Activated CD4-positive, alpha-beta memory T cell treated with anti-CD3 and anti-CD28 coated beads for 36 hours (primary cell): ENCODE measurements at regions not wholly inside any gene's neighbourhood (a gene's known extent, or its start where the extent isn't known, plus 50 kb on each side); places are given as distances from the start of the nearest gene placed in this dataset.

Experiments used
- CTCF ChIA-PET: fragments of 350-600 bp; sonication (Branson Sonifier 250); formaldehyde crosslinking; loops from one replicate; lab custom pipeline; 2021; ENCODE audit warnings: antibody characterized with exemption, inconsistent platforms; lab: Charles Lee
- POLR2A ChIA-PET: fragments of 350-600 bp; sonication (Branson Sonifier 250); formaldehyde crosslinking; loops from one replicate; lab custom pipeline; 2021; ENCODE audit warnings: antibody characterized with exemption; lab: Charles Lee
- DNase-seq: peaks from one replicate; pipeline ENCODE4 v3.0.0-alpha.2; 2020
- H3K27ac Mint-ChIP-seq: one replicate; pipeline ENCODE4 v1.8.0; 2021; ENCODE audit warnings: mixed read lengths
- H3K27me3 Mint-ChIP-seq: one replicate; pipeline ENCODE4 v1.8.0; 2021; ENCODE audit warnings: mixed read lengths
- H3K36me3 Mint-ChIP-seq: one replicate; pipeline ENCODE4 v1.8.0; 2021; ENCODE audit warnings: mixed read lengths
- H3K4me1 Mint-ChIP-seq: one replicate; pipeline ENCODE4 v1.8.0; 2021; ENCODE audit warnings: low read depth, mixed read lengths
- H3K4me3 Mint-ChIP-seq: one replicate; pipeline ENCODE4 v1.8.0; 2021; ENCODE audit warnings: mild to moderate bottlenecking, mixed read lengths
- H3K9me3 Mint-ChIP-seq: one replicate; pipeline ENCODE4 v1.8.0; 2021; ENCODE audit warnings: mixed read lengths
- intact Hi-C: fragments of 100-400 bp; cut with micrococcal nuclease; formaldehyde crosslinking; loops from one replicate; pipeline ENCODE4 v1.15.1; 2023

- H3K27ac Mint-ChIP-seq, result no peak overlapping the region
- intact Hi-C loops, result no loop called here
- peaks cover 33% of the 10 kb centered on the region for H3K27me3 Mint-ChIP-seq
- H3K36me3 Mint-ChIP-seq, result no peaks in the 10 kb centered on the region
- POLR2A ChIA-PET, result no interaction called here
- no peak for DNase-seq
- CTCF ChIA-PET, result no interaction called here
- peaks cover 4% of the 10 kb centered on the region for H3K4me1 Mint-ChIP-seq
- H3K4me3 Mint-ChIP-seq, result no peak overlapping the region
- H3K9me3 Mint-ChIP-seq, result peaks cover 10% of the 10 kb centered on the region
Measured at GRCh38 chr2:240203031-240203787, 62.8 kb upstream of the OTOS start.

GRCh38 chr2:240203788-240204270 is 63.4 kb upstream of the OTOS start:
- no peak for DNase-seq
- peaks cover 4% of the 10 kb centered on the region for H3K4me1 Mint-ChIP-seq
- POLR2A ChIA-PET, result no interaction called here
- intact Hi-C loops, result loop anchor here (2.0 kb wide), 1 partner anchor 29 kb away; no protein-coding TSS in a partner anchor
- H3K27ac Mint-ChIP-seq, result no peak overlapping the region
- CTCF ChIA-PET, result no interaction called here
- no peak overlapping the region for H3K4me3 Mint-ChIP-seq
- peaks cover 33% of the 10 kb centered on the region for H3K27me3 Mint-ChIP-seq
- peaks cover 10% of the 10 kb centered on the region for H3K9me3 Mint-ChIP-seq
- no peaks in the 10 kb centered on the region for H3K36me3 Mint-ChIP-seq

DNA sequence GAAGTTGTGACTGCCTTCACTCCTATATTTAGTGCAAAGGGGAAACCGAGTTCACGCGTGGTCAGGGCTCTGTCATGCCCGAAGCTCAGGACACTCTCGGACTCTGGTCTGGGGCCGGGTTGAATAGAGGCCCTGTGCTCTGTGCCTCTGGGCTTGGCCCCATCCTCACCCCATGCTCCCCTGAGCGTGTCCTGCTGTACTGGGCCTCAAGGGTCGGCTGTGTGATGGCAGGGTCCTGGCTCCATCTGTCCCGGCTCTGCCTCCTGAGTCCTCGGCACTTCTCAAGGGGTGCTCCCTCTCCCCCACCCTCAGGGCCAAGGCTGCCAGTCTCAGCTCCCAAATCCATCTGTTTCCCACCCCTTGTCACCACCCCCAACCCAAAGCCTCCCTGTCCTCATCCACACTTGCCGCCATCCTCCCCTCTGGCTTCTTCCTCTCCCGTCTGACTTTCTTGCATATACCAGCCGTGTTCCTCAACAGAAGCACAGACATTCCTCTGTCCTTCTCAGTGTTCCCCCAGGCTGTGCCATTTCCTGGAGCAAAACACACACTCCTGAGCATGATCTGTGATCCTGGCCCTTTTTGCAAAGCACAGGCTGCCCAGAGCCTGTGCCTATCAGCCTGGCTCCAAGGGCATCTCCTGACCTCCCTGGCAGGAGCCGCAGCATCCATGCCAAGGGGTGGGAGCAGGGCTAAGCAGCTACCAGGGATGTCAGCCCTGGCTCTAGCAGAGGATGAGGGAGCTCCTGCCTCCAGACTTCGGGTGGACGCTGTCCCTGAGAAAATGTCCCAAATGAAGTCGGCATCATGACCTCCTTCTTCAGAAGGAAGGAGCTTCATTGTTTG is 64.2 kb upstream of the OTOS start:
- Mint-ChIP-seq H3K27ac (no peak overlapping the region), H3K27me3 (peaks cover 33% of the 10 kb centered on the region), H3K4me1 (peaks cover 4% of the 10 kb centered on the region), H3K4me3 (no peak overlapping the region), H3K36me3 (no peaks in the 10 kb centered on the region), H3K9me3 (peaks cover 10% of the 10 kb centered on the region)
- DNase-seq, result no peak
- CTCF ChIA-PET, result interaction anchor here (1.2 kb wide), 1 partner anchor 21 kb away, joined by 3 read pairs; no protein-coding TSS in a partner anchor
- intact Hi-C loops, result loop anchor here (2.0 kb wide), 1 partner anchor 28 kb away; no protein-coding TSS in a partner anchor
- POLR2A ChIA-PET, result no interaction called here

DNA sequence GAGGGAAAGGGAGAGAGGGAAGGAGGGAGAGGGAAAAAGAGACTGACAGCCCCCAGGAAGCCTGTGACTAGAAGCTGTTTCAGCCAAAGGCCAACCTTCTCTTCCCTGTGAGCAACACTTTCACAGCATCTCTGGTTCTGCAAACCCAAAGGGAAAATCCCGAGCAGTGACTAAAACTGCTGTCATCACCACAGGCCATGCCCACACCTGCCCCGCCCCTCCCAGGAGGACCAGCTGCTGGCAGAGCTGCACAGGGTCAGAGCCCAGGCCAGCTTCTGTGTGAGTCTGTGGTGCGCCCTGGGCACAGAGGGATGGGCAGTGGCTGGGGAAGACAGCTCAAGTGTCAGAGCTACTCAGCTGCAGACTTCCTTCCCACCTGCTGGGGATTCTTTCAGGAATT is 64.9 kb upstream of the OTOS start:
- peak; percentile 85 for DNase-seq
- H3K4me3 Mint-ChIP-seq, result no peak overlapping the region
- H3K4me1 Mint-ChIP-seq, result peaks cover 4% of the 10 kb centered on the region
- ChIA-PET POLR2A (no interaction called here), CTCF (interaction anchor here (1.1 to 1.3 kb wide), 4 partner anchors 13 to 231 kb away, joined by 3 read pairs; no protein-coding TSS in a partner anchor)
- peaks cover 30% of the 10 kb centered on the region for H3K27me3 Mint-ChIP-seq
- peaks cover 10% of the 10 kb centered on the region for H3K9me3 Mint-ChIP-seq
- H3K36me3 Mint-ChIP-seq, result no peaks in the 10 kb centered on the region
- H3K27ac Mint-ChIP-seq, result no peak overlapping the region
- intact Hi-C loops, result loop anchor here (2.0 kb wide), 1 partner anchor 27 kb away; no protein-coding TSS in a partner anchor

DNA sequence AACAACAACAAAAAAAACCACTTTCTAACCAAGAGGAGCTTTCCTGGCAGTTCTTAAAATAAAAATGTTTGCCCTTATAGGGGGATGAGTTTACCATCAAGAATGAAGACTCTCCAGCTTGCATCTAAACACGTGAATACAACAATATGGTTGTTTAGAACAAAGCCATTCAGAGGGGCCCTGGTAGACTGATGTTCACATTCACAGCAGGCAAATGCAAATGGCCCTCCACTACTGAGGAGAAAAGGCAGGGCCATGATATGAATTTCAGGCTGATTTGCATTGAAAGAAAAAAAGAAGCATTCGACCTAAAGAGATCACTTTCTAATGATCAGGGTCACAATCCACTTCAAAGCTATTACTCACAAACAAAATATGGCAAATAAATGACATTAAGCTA is 65.3 kb upstream of the OTOS start:
- Mint-ChIP-seq H3K27me3 (peaks cover 30% of the 10 kb centered on the region), H3K36me3 (no peaks in the 10 kb centered on the region), H3K9me3 (peaks cover 10% of the 10 kb centered on the region), H3K4me3 (no peak overlapping the region), H3K27ac (no peak overlapping the region), H3K4me1 (peaks cover 4% of the 10 kb centered on the region)
- CTCF ChIA-PET, result interaction anchor here (1.1 to 1.3 kb wide), 4 partner anchors 13 to 230 kb away, joined by 3 read pairs; no protein-coding TSS in a partner anchor
- no peak for DNase-seq
- POLR2A ChIA-PET, result no interaction called here
- intact Hi-C loops, result loop anchor here (2.0 kb wide), 1 partner anchor 27 kb away; no protein-coding TSS in a partner anchor

- peaks cover 10% of the 10 kb centered on the region for H3K9me3 Mint-ChIP-seq
- CTCF ChIA-PET, result interaction anchor here (0.6 to 1.1 kb wide), 2 partner anchors 229 to 707 kb away, joined by 3 read pairs; no protein-coding TSS in a partner anchor
- H3K4me3 Mint-ChIP-seq, result no peak overlapping the region
- intact Hi-C loops, result no loop called here
- POLR2A ChIA-PET, result no interaction called here
- H3K4me1 Mint-ChIP-seq, result peaks cover 4% of the 10 kb centered on the region
- DNase-seq, result no peak
- no peaks in the 10 kb centered on the region for H3K36me3 Mint-ChIP-seq
- no peak overlapping the region for H3K27ac Mint-ChIP-seq
- H3K27me3 Mint-ChIP-seq, result peaks cover 28% of the 10 kb centered on the region
Measured at GRCh38 chr2:240206630-240207029, 66.2 kb upstream of the OTOS start.

DNA sequence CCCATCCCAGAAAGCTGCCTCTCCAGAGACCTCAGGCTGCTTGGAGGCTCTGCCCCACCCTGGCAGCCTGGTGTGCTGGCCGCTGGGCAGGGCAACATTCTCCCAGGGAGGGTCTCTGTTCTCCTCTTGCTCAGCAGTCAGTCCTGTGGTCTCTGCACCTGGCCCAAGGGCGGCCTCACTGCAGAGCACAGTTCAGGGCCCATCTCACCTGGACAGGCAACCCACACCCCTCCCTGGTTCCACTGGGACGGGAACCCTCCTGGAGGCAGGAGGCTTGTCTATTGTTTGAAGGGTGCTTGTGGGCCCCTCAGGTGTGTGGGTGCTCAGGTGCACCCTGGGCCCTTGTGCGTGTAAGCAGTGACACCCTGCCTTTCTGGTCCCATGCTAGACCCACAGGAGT is 67.2 kb upstream of the OTOS start:
- no peak overlapping the region for H3K4me3 Mint-ChIP-seq

GRCh38 chr2:240208096-240208495 is 67.6 kb upstream of the OTOS start:
- CTCF ChIA-PET, result no interaction called here
- Mint-ChIP-seq H3K4me3 (no peak overlapping the region), H3K27ac (no peak overlapping the region), H3K27me3 (peaks cover 24% of the 10 kb centered on the region), H3K9me3 (peaks cover 10% of the 10 kb centered on the region), H3K4me1 (peaks cover 4% of the 10 kb centered on the region), H3K36me3 (no peaks in the 10 kb centered on the region)
- intact Hi-C loops, result no loop called here
- POLR2A ChIA-PET, result no interaction called here
- DNase-seq, result no peak

More for the DNA sequence above, 67.2 kb upstream of the OTOS start:
- H3K36me3 Mint-ChIP-seq, result no peaks in the 10 kb centered on the region
- intact Hi-C loops, result no loop called here
- no peak overlapping the region for H3K27ac Mint-ChIP-seq
- peaks cover 4% of the 10 kb centered on the region for H3K4me1 Mint-ChIP-seq
- H3K9me3 Mint-ChIP-seq, result peaks cover 10% of the 10 kb centered on the region
- H3K27me3 Mint-ChIP-seq, result peaks cover 28% of the 10 kb centered on the region
- DNase-seq, result no peak
- ChIA-PET CTCF (no interaction called here), POLR2A (no interaction called here)

DNA sequence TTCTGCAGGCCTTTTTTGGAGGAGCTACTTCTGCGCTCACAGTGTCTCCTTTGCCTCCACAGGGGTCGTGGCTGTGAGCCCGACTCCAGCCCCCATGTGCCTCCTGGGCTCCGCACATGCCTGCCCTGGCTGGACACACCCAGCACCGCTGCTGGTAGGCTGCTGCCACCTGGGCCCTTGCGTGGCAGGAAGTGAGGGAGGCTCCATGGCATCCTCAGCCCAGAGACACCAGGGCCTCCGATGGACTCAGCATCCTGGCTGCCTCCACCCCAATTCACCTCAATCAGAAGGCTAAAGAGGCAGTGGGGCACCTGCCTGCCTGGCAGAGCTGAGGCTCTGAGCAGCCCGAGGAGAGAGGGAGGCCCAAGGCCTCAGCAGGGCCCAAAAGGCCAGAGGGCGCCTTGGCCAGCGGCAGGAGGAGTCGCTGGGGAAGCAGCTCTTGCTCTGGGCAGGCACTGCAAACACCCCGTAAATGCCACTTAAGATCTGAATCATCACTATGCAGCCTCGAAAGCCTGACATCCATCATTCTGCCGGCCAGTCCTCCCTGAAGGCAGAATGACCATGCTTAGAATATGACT is 68.3 kb upstream of the OTOS start:
- ChIA-PET CTCF (no interaction called here), POLR2A (no interaction called here)
- Mint-ChIP-seq H3K9me3 (peaks cover 10% of the 10 kb centered on the region), H3K27me3 (peaks cover 22% of the 10 kb centered on the region), H3K27ac (no peak overlapping the region), H3K36me3 (no peaks in the 10 kb centered on the region), H3K4me1 (peaks cover 4% of the 10 kb centered on the region), H3K4me3 (no peak overlapping the region)
- intact Hi-C loops, result no loop called here
- no peak for DNase-seq

GRCh38 chr2:240209493-240209892 is 69.0 kb upstream of the OTOS start:
- Mint-ChIP-seq H3K4me3 (no peak overlapping the region), H3K27me3 (peaks cover 19% of the 10 kb centered on the region), H3K36me3 (no peaks in the 10 kb centered on the region), H3K4me1 (peaks cover 4% of the 10 kb centered on the region), H3K27ac (no peak overlapping the region), H3K9me3 (peaks cover 10% of the 10 kb centered on the region)
- CTCF ChIA-PET, result no interaction called here
- DNase-seq, result peak; percentile 2
- POLR2A ChIA-PET, result no interaction called here
- intact Hi-C loops, result no loop called here

GRCh38 chr2:240210198-240210965 is 69.9 kb upstream of the OTOS start:
- DNase-seq, result peak; percentile 3
- intact Hi-C loops, result no loop called here
- Mint-ChIP-seq H3K36me3 (no peaks in the 10 kb centered on the region), H3K9me3 (peaks cover 10% of the 10 kb centered on the region), H3K27me3 (peaks cover 12% of the 10 kb centered on the region), H3K4me1 (no peaks in the 10 kb centered on the region), H3K4me3 (no peak overlapping the region), H3K27ac (no peak overlapping the region)
- ChIA-PET CTCF (no interaction called here), POLR2A (no interaction called here)
